ENCODE measurements at regions not wholly inside any gene's neighbourhood (a gene's known extent, or its start where the extent isn't known, plus 50 kb on each side); places are given as distances from the start of the nearest gene placed in this dataset.

DNA sequence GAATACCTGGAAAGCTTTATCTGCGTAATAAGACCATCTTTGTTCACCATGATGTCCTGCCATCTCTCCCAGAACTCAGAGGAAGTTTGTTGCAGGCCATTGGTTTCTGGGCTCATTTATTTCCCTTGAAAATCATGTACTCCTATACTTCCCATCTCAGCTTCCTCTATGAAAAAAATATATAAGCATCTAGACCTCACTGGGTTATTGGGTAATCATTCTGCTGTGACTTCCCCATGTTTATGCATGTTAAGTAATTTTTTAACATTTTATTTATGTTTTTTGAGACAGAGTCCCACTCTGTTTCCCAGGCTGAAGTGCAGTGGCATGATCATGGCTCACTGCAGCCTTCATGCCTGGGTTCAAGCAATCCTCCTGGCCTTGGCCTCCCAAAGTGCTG, 184.5 kb downstream of the ZPLD1 start:
- Histone ChIP-seq H2AFZ (ENCODE audit: low read depth, low read length) (no peak overlapping the region), H3K9ac (ENCODE audit: low read depth, low read length) (no peak overlapping the region), H3K36me3 (ENCODE audit: insufficient read depth, low read length) (no peaks in the 10 kb centered on the region), H3K79me2 (ENCODE audit: insufficient read depth, low read length) (no peaks in the 10 kb centered on the region), H3K4me3 (ENCODE audit: low read depth in 1 of 2, low read length in 2 of 2) (no peak overlapping the region), H3K4me2 (ENCODE audit: insufficient read depth, low read length) (no peak overlapping the region), H3K9me3 (ENCODE audit: insufficient read depth, low read length, severe bottlenecking) (no peaks in the 10 kb centered on the region), H4K20me1 (ENCODE audit: insufficient read depth, low read length) (no peaks in the 10 kb centered on the region), H3K27me3 (ENCODE audit: insufficient read depth, low read length, poor library complexity) (no peaks in the 10 kb centered on the region), H3K4me1 (ENCODE audit: insufficient read depth, low read length) (no peaks in the 10 kb centered on the region), H3K27ac (ENCODE audit: low read length) (no peak overlapping the region)
- no peak for DNase-seq
- TF ChIP-seq, protein P1, sequence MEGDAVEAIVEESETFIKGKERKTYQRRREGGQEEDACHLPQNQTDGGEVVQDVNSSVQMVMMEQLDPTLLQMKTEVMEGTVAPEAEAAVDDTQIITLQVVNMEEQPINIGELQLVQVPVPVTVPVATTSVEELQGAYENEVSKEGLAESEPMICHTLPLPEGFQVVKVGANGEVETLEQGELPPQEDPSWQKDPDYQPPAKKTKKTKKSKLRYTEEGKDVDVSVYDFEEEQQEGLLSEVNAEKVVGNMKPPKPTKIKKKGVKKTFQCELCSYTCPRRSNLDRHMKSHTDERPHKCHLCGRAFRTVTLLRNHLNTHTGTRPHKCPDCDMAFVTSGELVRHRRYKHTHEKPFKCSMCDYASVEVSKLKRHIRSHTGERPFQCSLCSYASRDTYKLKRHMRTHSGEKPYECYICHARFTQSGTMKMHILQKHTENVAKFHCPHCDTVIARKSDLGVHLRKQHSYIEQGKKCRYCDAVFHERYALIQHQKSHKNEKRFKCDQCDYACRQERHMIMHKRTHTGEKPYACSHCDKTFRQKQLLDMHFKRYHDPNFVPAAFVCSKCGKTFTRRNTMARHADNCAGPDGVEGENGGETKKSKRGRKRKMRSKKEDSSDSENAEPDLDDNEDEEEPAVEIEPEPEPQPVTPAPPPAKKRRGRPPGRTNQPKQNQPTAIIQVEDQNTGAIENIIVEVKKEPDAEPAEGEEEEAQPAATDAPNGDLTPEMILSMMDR (IDR thresholded peaks at IDR 0.05; ENCODE audit: borderline replicate concordance, extremely low read depth, low read length, poor library complexity, severe bottlenecking) = no peak
- no peak for TF ChIP-seq EZH2 (IDR thresholded peaks at IDR 0.05; ENCODE audit: borderline replicate concordance, low read depth, low read length, severe bottlenecking)
- no peak for ATAC-seq (ENCODE audit: insufficient read depth, low read depth)

DNA sequence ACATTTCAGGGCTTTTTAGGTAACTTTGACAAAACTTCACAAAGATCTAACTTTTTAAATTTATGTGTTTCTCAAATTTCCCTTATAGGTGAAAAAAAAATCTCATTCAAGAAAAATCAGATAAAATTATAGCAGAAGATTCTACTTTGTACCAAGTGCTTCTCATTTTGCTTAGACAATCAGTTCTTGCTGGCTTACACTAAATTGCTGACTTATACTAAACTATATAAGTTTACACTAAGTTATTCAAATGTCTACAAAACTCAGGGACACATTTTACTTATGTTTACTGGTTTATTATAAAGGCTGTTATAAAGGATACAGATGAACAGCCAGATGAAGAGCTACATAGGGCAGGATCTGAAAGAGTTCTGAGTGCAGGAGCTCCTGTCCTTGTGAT, 195.1 kb downstream of the ZPLD1 start:
- Histone ChIP-seq H3K36me3 (ENCODE audit: insufficient read depth, low read length) (no peaks in the 10 kb centered on the region), H3K4me3 (ENCODE audit: low read depth in 1 of 2, low read length in 2 of 2) (no peak overlapping the region), H4K20me1 (ENCODE audit: insufficient read depth, low read length) (no peaks in the 10 kb centered on the region), H2AFZ (ENCODE audit: low read depth, low read length) (no peak overlapping the region), H3K79me2 (ENCODE audit: insufficient read depth, low read length) (no peaks in the 10 kb centered on the region), H3K4me1 (ENCODE audit: insufficient read depth, low read length) (no peaks in the 10 kb centered on the region), H3K27ac (ENCODE audit: low read length) (no peak overlapping the region), H3K27me3 (ENCODE audit: insufficient read depth, low read length, poor library complexity) (no peaks in the 10 kb centered on the region), H3K9me3 (ENCODE audit: insufficient read depth, low read length, severe bottlenecking) (no peaks in the 10 kb centered on the region), H3K4me2 (ENCODE audit: insufficient read depth, low read length) (no peak overlapping the region), H3K9ac (ENCODE audit: low read depth, low read length) (no peak overlapping the region)
- DNase-seq = no peak
- ATAC-seq (ENCODE audit: insufficient read depth, low read depth) = no peak
- TF ChIP-seq EZH2 (IDR thresholded peaks at IDR 0.05; ENCODE audit: borderline replicate concordance, low read depth, low read length, severe bottlenecking) = no peak
- TF ChIP-seq, protein P1 (IDR thresholded peaks at IDR 0.05; ENCODE audit: borderline replicate concordance, extremely low read depth, low read length, poor library complexity, severe bottlenecking) = no peak

DNA sequence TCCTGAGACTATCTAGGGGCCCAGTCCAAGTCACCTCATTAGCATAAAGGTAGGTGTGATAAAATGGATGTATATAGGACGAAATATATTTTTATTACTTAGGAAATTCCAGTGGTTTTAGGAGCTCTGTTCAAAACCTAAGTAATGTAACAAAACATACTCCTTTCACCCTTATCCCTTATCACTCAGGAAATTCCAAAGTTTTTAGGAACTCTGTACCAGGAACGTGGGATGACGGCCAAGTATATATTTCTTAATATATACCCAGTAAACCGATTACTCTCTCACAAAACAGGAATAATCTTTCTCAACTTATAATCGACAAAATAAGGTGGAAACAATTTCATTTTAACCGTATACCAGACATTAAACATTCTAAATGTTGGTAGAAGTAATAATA, 195.7 kb downstream of the ZPLD1 start:
- H3K9me3 ChIP-seq (ENCODE audit: insufficient read depth, low read length, severe bottlenecking) = no peaks in the 10 kb centered on the region
- no peaks in the 10 kb centered on the region for H3K27me3 ChIP-seq (ENCODE audit: insufficient read depth, low read length, poor library complexity)
- no peaks in the 10 kb centered on the region for H3K79me2 ChIP-seq (ENCODE audit: insufficient read depth, low read length)
- H3K4me2 ChIP-seq (ENCODE audit: insufficient read depth, low read length) = no peak overlapping the region
- H3K27ac ChIP-seq (ENCODE audit: low read length) = no peak overlapping the region
- no peaks in the 10 kb centered on the region for H4K20me1 ChIP-seq (ENCODE audit: insufficient read depth, low read length)
- H3K9ac ChIP-seq (ENCODE audit: low read depth, low read length) = no peak overlapping the region
- TF ChIP-seq, protein P1 (IDR thresholded peaks at IDR 0.05; ENCODE audit: borderline replicate concordance, extremely low read depth, low read length, poor library complexity, severe bottlenecking) = no peak
- TF ChIP-seq EZH2 (IDR thresholded peaks at IDR 0.05; ENCODE audit: borderline replicate concordance, low read depth, low read length, severe bottlenecking) = no peak
- no peaks in the 10 kb centered on the region for H3K4me1 ChIP-seq (ENCODE audit: insufficient read depth, low read length)
- H3K4me3 ChIP-seq (ENCODE audit: low read depth in 1 of 2, low read length in 2 of 2) = no peak overlapping the region
- no peak overlapping the region for H2AFZ ChIP-seq (ENCODE audit: low read depth, low read length)
- no peak for DNase-seq
- H3K36me3 ChIP-seq (ENCODE audit: insufficient read depth, low read length) = no peaks in the 10 kb centered on the region
- no peak for ATAC-seq (ENCODE audit: insufficient read depth, low read depth)

DNA sequence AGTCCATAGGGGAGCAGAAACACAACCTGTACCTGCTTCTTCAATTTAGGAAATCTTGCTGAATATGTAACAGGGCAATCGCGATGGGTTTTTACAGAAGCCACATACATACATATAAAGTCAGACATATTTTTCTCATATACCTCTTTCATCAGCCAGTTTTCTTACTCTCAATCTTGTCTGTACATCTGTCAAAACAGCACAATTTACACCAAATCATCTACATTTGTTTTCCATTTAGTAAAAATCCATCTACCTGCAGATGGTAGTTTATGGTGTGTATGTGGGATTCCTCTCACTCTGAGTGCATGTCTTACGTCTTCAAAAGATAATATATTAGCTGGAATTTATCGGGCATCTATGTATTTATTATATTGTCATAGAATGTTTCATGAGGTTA, 208.7 kb downstream of the ZPLD1 start:
- Histone ChIP-seq H2AFZ (ENCODE audit: low read depth, low read length) (no peak overlapping the region), H3K4me3 (ENCODE audit: low read depth in 1 of 2, low read length in 2 of 2) (no peak overlapping the region), H3K4me2 (ENCODE audit: insufficient read depth, low read length) (no peak overlapping the region), H3K36me3 (ENCODE audit: insufficient read depth, low read length) (no peaks in the 10 kb centered on the region), H3K27me3 (ENCODE audit: insufficient read depth, low read length, poor library complexity) (no peaks in the 10 kb centered on the region), H4K20me1 (ENCODE audit: insufficient read depth, low read length) (no peaks in the 10 kb centered on the region), H3K27ac (ENCODE audit: low read length) (no peak overlapping the region), H3K9me3 (ENCODE audit: insufficient read depth, low read length, severe bottlenecking) (no peaks in the 10 kb centered on the region), H3K9ac (ENCODE audit: low read depth, low read length) (no peak overlapping the region), H3K79me2 (ENCODE audit: insufficient read depth, low read length) (no peaks in the 10 kb centered on the region), H3K4me1 (ENCODE audit: insufficient read depth, low read length) (no peaks in the 10 kb centered on the region)
- TF ChIP-seq, protein P1 (IDR thresholded peaks at IDR 0.05; ENCODE audit: borderline replicate concordance, extremely low read depth, low read length, poor library complexity, severe bottlenecking) = no peak
- TF ChIP-seq EZH2 (IDR thresholded peaks at IDR 0.05; ENCODE audit: borderline replicate concordance, low read depth, low read length, severe bottlenecking) = no peak
- DNase-seq = no peak
- ATAC-seq (ENCODE audit: insufficient read depth, low read depth) = no peak
